Myocyte (in vitro differentiated cells): ENCODE measurements at regions not wholly inside any gene's neighbourhood (a gene's known extent, or its start where the extent isn't known, plus 50 kb on each side); places are given as distances from the start of the nearest gene placed in this dataset.
A peak's percentile ranks its signal among the peaks of the same experiment; 100 is the strongest.
"Not testable (repeated sequence)": the region's sequence is repeated elsewhere in the genome, so short reads cannot be mapped to it uniquely, and the experiment has no call there.

Source experiments
- DNase-seq: peaks from one replicate; pipeline ENCODE4 v3.0.0-alpha.2; 2012; ENCODE audit warnings: low read depth

GRCh38 chr12:70008944-70009343 is 183.9 kb downstream of the MYRFL start:
- no peak for DNase-seq

GRCh38 chr12:70011353-70011752 is 186.3 kb downstream of the MYRFL start:
- DNase-seq = no peak

- DNase-seq = not testable (repeated sequence)
Measured at GRCh38 chr12:70013016-70013415, 188.0 kb downstream of the MYRFL start.

- no peak for DNase-seq
Measured at GRCh38 chr12:70028515-70028914, 203.5 kb downstream of the MYRFL start.

- DNase-seq = no peak
Measured at GRCh38 chr12:70028918-70029317, 203.9 kb downstream of the MYRFL start.

- no peak for DNase-seq
Measured at GRCh38 chr12:70031046-70031445, 206.0 kb downstream of the MYRFL start.

- no peak for DNase-seq
Measured at GRCh38 chr12:70032076-70032475, 207.0 kb downstream of the MYRFL start.

- no peak for DNase-seq
Measured at GRCh38 chr12:70033310-70033709, 208.3 kb downstream of the MYRFL start.

- no peak for DNase-seq
Measured at GRCh38 chr12:70040141-70040540, 203.1 kb upstream of the CNOT2 start.

- no peak for DNase-seq
Measured at GRCh38 chr12:70042675-70043074, 200.6 kb upstream of the CNOT2 start.

- no peak for DNase-seq
Measured at GRCh38 chr12:70043490-70044138, 199.6 kb upstream of the CNOT2 start.

GRCh38 chr12:70044167-70044566 is 199.1 kb upstream of the CNOT2 start:
- no peak for DNase-seq

GRCh38 chr12:70045036-70045435 is 198.2 kb upstream of the CNOT2 start:
- peak; percentile 22 for DNase-seq

GRCh38 chr12:70045514-70045913 is 197.7 kb upstream of the CNOT2 start:
- no peak for DNase-seq

- DNase-seq = no peak
Measured at GRCh38 chr12:70048521-70049250, 194.5 kb upstream of the CNOT2 start.

- DNase-seq = no peak
Measured at GRCh38 chr12:70049596-70050360, 193.5 kb upstream of the CNOT2 start.

GRCh38 chr12:70052476-70052875 is 190.8 kb upstream of the CNOT2 start:
- no peak for DNase-seq

GRCh38 chr12:70052931-70053497 is 190.2 kb upstream of the CNOT2 start:
- peak; percentile 50 for DNase-seq

- no peak for DNase-seq
Measured at GRCh38 chr12:70059373-70059772, 183.9 kb upstream of the CNOT2 start.

GRCh38 chr12:70060634-70061033 is 182.6 kb upstream of the CNOT2 start:
- no peak for DNase-seq

- no peak for DNase-seq
Measured at GRCh38 chr12:70068743-70069142, 174.5 kb upstream of the CNOT2 start.
